CD14-positive monocyte (primary cell): ENCODE measurements at regions not wholly inside any gene's neighbourhood (a gene's known extent, or its start where the extent isn't known, plus 50 kb on each side); places are given as distances from the start of the nearest gene placed in this dataset.

Experiments used
- DNase-seq, 3 donors: peaks; one replicate each; pipeline ENCODE4 v3.0.0-alpha.2; 2011 to 2022
- H2AFZ ChIP-seq: 2 replicates; pipeline ENCODE4 v1.6.0; 2012; ENCODE audit warnings: mild to moderate bottlenecking, low read depth, low read length, inconsistent platforms; ENCODE audit not compliant: insufficient read depth, poor library complexity, severe bottlenecking
- H3K27ac ChIP-seq, 2 donors: 1 replicate in 1 of 2; 2 replicates in 1 of 2; pipeline ENCODE4 v1.5.1; 2012 to 2013; ENCODE audit warnings: low read length in 2 of 2, control low read depth in 1 of 2, inconsistent platforms in 1 of 2, low read depth in 1 of 2, mild to moderate bottlenecking in 1 of 2
- H3K27me3 ChIP-seq, 2 donors: one replicate each; pipeline versions ENCODE4 v1.6.0 to v1.6.1; 2011 to 2013; ENCODE audit warnings: low read length in 2 of 2; ENCODE audit not compliant: control insufficient read depth in 2 of 2, insufficient read depth in 2 of 2
- H3K36me3 ChIP-seq, 2 donors: replicated peaks in 1 of 2; 1 replicate in 1 of 2; 2 replicates in 1 of 2; pipeline versions ENCODE4 v1.5.1 to v1.6.1; 2012 to 2013; ENCODE audit warnings: low read length in 2 of 2, control low read depth in 1 of 2, inconsistent platforms in 1 of 2, mild to moderate bottlenecking in 1 of 2; ENCODE audit not compliant: insufficient read depth in 2 of 2, control insufficient read depth in 1 of 2
- H3K4me1 ChIP-seq, 2 donors: 1 replicate in 1 of 2; 2 replicates in 1 of 2; pipeline versions ENCODE4 v1.5.1 to v1.6.1; 2012 to 2013; ENCODE audit warnings: low read length in 2 of 2, control low read depth in 1 of 2, inconsistent platforms in 1 of 2, mild to moderate bottlenecking in 1 of 2, moderate library complexity in 1 of 2; ENCODE audit not compliant: insufficient read depth in 2 of 2, control insufficient read depth in 1 of 2
- H3K4me2 ChIP-seq: replicated peaks from 2 replicates; pipeline ENCODE3; 2012; ENCODE audit warnings: low read length, moderate library complexity, mild to moderate bottlenecking; ENCODE audit not compliant: poor library complexity, severe bottlenecking; ENCODE audit errors: extremely low read depth
- H3K4me3 ChIP-seq, 3 experiments: fragments of 200-600 bp in 1 of 3; sonication (generic) in 1 of 3; replicated peaks in 1 of 3; 1 replicate in 2 of 3; 2 replicates in 1 of 3; pipeline ENCODE4 v1.5.1; 2011 to 2013; ENCODE audit warnings: low read length in 3 of 3, mild to moderate bottlenecking in 3 of 3, control low read depth in 2 of 3, low read depth in 2 of 3, inconsistent platforms in 1 of 3, moderate library complexity in 1 of 3
- H3K79me2 ChIP-seq: 2 replicates; pipeline ENCODE4 v1.6.0; 2012; ENCODE audit warnings: mild to moderate bottlenecking, control low read depth, inconsistent platforms, low read length, moderate library complexity; ENCODE audit not compliant: insufficient read depth
- H3K9ac ChIP-seq: 2 replicates; pipeline ENCODE4 v1.6.0; 2017; ENCODE audit warnings: low read length, mild to moderate bottlenecking; ENCODE audit not compliant: insufficient read depth, poor library complexity, severe bottlenecking
- H3K9me3 ChIP-seq, 2 donors: replicated peaks in 1 of 2; 1 replicate in 1 of 2; 2 replicates in 1 of 2; pipeline versions ENCODE4 v1.5.1 to v1.6.1; 2012 to 2013; ENCODE audit warnings: low read length in 2 of 2, control low read depth in 1 of 2; ENCODE audit not compliant: control insufficient read depth in 1 of 2, insufficient read depth in 1 of 2
- H4K20me1 ChIP-seq: 2 replicates; pipeline ENCODE4 v1.6.0; 2012; ENCODE audit warnings: mild to moderate bottlenecking, low read length, control low read depth, moderate library complexity; ENCODE audit not compliant: insufficient read depth
- H3K27ac Mint-ChIP-seq, 7 donors: one replicate each; pipeline ENCODE4 v1.8.0; 2020; ENCODE audit warnings: mild to moderate bottlenecking in 7 of 7, mixed read lengths in 7 of 7, moderate library complexity in 6 of 7, inconsistent platforms in 2 of 7
- H3K27me3 Mint-ChIP-seq, 3 donors: one replicate each; pipeline ENCODE4 v1.8.0; 2021 to 2022; ENCODE audit warnings: low read depth in 3 of 3, mild to moderate bottlenecking in 3 of 3, mixed read lengths in 3 of 3, moderate library complexity in 3 of 3, inconsistent platforms in 1 of 3
- H3K36me3 Mint-ChIP-seq, 2 donors: one replicate each; pipeline ENCODE4 v1.8.0; 2020; ENCODE audit warnings: mixed read lengths in 2 of 2, inconsistent platforms in 1 of 2, mild to moderate bottlenecking in 1 of 2
- H3K4me1 Mint-ChIP-seq: one replicate; pipeline ENCODE4 v1.8.0; 2020; ENCODE audit warnings: mild to moderate bottlenecking, mixed read lengths
- H3K4me3 Mint-ChIP-seq, 2 donors: one replicate each; pipeline ENCODE4 v1.8.0; 2020; ENCODE audit warnings: mild to moderate bottlenecking in 2 of 2, mixed read lengths in 2 of 2, moderate library complexity in 1 of 2
- H3K9me3 Mint-ChIP-seq, 7 donors: one replicate each; pipeline ENCODE4 v1.8.0; 2020 to 2022; ENCODE audit warnings: mixed read lengths in 7 of 7, mild to moderate bottlenecking in 6 of 7, moderate library complexity in 6 of 7, inconsistent platforms in 2 of 7
- WGBS: methylation state at CpG from one replicate; pipeline ENCODE4 v1.1.5; 2013; ENCODE audit warnings: missing lambda C conversion rate; ENCODE audit not compliant: insufficient coverage; 5-methylcytosine and 5-hydroxymethylcytosine counted together
- intact Hi-C, 2 donors: fragments of 100-400 bp; cut with micrococcal nuclease; formaldehyde crosslinking; loops; one replicate each; pipeline versions ENCODE4 v1.15.0 to v1.15.1; 2023
- TF ChIP-seq, protein P1 (sequence below): fragments of 200-600 bp; IDR thresholded peaks from one replicate; pipeline ENCODE4 v1.8.0; 2022; ENCODE audit warnings: antibody characterized with exemption, mild to moderate bottlenecking

DNA sequence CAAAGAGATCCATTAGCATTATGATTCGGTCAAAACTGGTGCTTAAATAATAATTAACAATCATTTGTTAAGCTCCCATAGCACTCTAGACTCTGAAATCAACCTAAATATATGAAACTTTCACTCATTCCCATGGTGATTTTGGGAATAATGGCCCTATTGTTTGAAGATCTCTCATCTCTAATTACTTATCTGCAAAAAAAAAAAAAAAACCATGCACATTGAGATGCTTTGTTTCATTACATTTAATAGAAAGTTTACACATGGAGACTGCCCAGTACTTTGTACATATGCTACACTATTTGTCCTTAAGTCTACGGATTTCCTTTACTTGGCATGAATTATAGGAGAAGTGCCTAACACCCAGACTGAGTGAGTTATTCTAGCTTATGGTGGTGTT lies 280.6 kb upstream of the MEOX2 start:
- whole genome bisulfite sequencing, result no CpG with 5 or more reads among the region's 2 CpGs
- H3K9ac ChIP-seq, result no peak overlapping the region
- H3K27ac Mint-ChIP-seq, result no peak overlapping the region

DNA sequence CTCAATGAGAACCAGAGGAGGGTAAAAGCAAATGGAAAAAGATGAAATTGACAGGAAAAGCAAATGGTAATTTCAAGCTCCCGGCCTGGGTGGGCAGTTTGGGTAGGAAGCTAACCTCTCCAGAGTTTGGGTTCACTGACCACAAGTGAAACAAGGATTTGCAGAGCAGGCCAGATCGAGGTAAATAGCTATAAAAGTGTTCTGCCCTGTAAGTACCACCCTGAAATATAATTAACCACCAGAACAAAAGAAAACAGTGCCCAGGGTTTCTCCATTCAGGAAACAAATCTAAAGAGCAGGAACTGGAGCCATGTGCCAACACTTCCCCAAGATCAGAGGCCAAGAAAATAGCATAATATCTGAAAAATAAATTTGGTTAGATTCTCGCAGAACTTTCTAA lies 276.7 kb upstream of the MEOX2 start:
- Histone ChIP-seq H3K27ac (no peak overlapping the region), H3K4me3 (no peak overlapping the region), H3K9me3 (peaks cover 0 to 3% of the 10 kb centered on the region in 2 donors), H3K79me2 (no peaks in the 10 kb centered on the region), H3K27me3 (no peaks in the 10 kb centered on the region), H2AFZ (no peak overlapping the region), H3K9ac (no peak overlapping the region), H3K4me2 (no peak overlapping the region), H4K20me1 (no peaks in the 10 kb centered on the region), H3K4me1 (no peaks in the 10 kb centered on the region), H3K36me3 (no peaks in the 10 kb centered on the region)
- Mint-ChIP-seq H3K4me1 (peaks cover 2% of the 10 kb centered on the region), H3K36me3 (no peaks in the 10 kb centered on the region), H3K27ac (peak overlapping the region in 1 of 7 donors; percentile 60), H3K27me3 (peaks cover 0 to 1% (median 0%) of the 10 kb centered on the region in 3 donors), H3K4me3 (no peak overlapping the region), H3K9me3 (peaks cover 2 to 10% (median 4%) of the 10 kb centered on the region in 7 donors)
- 33% methylated on average over 1 of the region's 3 CpGs for WGBS
- intact Hi-C loops, result no loop called here
- no peak for DNase-seq
- TF ChIP-seq, protein P1, sequence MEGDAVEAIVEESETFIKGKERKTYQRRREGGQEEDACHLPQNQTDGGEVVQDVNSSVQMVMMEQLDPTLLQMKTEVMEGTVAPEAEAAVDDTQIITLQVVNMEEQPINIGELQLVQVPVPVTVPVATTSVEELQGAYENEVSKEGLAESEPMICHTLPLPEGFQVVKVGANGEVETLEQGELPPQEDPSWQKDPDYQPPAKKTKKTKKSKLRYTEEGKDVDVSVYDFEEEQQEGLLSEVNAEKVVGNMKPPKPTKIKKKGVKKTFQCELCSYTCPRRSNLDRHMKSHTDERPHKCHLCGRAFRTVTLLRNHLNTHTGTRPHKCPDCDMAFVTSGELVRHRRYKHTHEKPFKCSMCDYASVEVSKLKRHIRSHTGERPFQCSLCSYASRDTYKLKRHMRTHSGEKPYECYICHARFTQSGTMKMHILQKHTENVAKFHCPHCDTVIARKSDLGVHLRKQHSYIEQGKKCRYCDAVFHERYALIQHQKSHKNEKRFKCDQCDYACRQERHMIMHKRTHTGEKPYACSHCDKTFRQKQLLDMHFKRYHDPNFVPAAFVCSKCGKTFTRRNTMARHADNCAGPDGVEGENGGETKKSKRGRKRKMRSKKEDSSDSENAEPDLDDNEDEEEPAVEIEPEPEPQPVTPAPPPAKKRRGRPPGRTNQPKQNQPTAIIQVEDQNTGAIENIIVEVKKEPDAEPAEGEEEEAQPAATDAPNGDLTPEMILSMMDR, result no peak

More for the DNA sequence above, 280.6 kb upstream of the MEOX2 start:
- no peaks in the 10 kb centered on the region for H3K79me2 ChIP-seq
- H3K4me3 ChIP-seq, result no peak overlapping the region
- Mint-ChIP-seq H3K27me3 (no peaks in the 10 kb centered on the region), H3K4me3 (no peak overlapping the region), H3K36me3 (no peaks in the 10 kb centered on the region), H3K4me1 (peaks cover 2% of the 10 kb centered on the region), H3K9me3 (peaks cover 0 to 7% (median 4%) of the 10 kb centered on the region in 7 donors)
- TF ChIP-seq, protein P1, result no peak
- H3K4me2 ChIP-seq, result no peak overlapping the region
- no peaks in the 10 kb centered on the region for H3K36me3 ChIP-seq
- no peak overlapping the region for H3K27ac ChIP-seq
- no peak overlapping the region for H2AFZ ChIP-seq
- no peak for DNase-seq
- intact Hi-C loops, result no loop called here
- H4K20me1 ChIP-seq, result no peaks in the 10 kb centered on the region
- H3K27me3 ChIP-seq, result no peaks in the 10 kb centered on the region
- H3K4me1 ChIP-seq, result no peaks in the 10 kb centered on the region
- peaks cover 0 to 3% of the 10 kb centered on the region in 2 donors for H3K9me3 ChIP-seq
